Central memory CD4-positive, alpha-beta T cell (primary cell): ENCODE measurements at regions not wholly inside any gene's neighbourhood (a gene's known extent, or its start where the extent isn't known, plus 50 kb on each side); places are given as distances from the start of the nearest gene placed in this dataset.

Source experiments
- DNase-seq: peaks from one replicate; pipeline ENCODE4 v3.0.0; 2022

DNA sequence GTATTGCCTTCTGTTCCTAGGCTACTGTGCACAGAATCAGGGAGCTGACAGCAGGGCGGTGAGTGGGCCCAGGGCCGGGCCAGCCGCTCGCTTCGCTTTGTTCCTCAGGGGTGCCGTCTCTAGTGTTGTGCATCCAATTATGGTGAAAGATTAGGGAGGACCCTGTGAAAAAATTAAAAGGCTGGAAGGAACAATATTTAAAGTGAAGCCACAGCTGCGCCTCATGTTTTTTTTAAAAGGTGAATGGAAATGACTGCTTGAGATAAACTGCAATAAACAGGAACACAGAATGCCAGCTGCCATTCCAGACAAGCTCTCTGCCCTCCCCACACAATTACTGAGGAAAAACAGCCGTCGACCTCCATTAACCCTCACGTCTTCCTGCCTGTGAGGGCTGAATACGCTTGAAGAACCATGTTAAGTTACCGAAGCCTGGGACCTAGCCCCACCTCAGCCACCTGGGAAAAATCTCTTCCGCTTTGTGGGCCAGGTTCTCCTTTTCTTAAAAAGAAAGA is 132.0 kb upstream of the IL12A start:
- no peak for DNase-seq

DNA sequence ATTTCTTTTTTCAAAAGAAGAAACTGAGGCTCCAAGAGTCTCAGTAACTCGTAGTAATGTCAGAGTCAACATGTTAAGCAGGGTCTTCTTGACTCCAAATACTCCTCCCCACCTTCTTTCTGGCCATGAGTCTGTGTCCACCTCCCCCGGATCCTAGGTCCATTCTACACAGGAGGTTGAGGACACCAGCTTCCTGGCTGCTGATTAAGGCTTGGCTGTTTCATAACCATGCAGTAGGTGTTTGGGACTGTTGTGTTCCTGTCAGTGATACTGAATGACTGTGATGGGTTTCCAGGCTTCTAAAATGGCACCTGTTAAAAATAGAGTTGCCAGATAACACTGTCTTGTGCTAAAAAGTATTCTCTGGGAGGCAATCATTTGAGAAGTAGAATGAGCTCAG is 130.8 kb upstream of the IL12A start:
- no peak for DNase-seq

DNA sequence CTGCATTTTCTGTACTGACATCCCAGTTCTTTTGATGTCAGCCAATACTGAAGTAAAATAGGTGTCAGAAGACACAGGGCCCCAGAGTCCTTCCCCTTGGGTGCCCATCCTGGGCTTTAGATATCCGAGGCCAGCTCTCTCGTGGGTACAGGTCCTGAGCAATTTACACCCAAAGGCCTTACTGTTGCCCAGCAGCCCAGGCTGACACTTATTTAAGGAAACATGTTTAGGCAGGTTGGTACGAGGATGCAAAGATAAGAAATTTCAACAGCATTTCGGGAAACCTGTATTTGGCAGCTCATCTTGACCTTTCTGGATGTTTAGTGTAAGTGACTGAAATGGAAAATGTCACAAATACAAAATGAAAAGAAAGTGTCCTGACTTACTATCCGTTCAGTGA is 130.0 kb upstream of the IL12A start:
- DNase-seq, result no peak

DNA sequence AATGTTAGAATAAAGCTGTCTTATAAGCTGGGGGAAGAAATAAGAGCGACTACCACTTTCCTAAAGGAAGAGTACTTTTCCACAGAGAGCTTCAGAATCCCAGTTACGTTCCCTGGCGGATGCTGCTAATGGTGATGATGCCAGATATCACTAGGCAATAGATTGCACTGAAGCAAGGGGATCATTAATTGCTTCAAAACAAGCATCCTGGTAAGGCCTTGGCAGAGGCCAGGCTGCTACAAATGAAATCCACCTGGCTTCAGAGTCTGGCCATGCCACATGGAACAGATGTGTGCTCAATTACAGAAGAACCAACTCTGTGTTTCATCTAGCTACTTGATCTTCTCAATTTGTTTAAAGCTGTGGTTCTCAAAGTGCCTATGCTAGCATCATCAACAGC is 129.2 kb upstream of the IL12A start:
- DNase-seq, result no peak

DNA sequence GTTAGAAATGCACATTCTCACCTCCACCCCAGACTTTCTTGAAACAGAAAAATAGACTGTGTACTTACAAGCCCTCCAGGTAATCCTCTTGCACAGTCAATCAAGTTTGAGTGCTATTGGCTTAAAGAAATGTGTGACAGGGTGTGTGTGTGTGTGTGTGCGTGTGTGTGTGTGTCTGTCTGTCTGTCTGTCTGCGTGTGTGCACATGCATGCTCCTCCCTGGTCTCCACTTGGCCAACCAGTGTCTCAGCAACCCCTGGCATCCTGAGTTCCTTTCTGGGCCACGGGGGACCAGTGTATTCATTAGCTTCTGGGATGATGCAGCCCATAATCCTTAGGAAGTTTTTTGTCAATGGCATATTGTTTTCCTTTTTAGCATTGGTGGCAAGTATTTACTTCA is 128.8 kb upstream of the IL12A start:
- no peak for DNase-seq

DNA sequence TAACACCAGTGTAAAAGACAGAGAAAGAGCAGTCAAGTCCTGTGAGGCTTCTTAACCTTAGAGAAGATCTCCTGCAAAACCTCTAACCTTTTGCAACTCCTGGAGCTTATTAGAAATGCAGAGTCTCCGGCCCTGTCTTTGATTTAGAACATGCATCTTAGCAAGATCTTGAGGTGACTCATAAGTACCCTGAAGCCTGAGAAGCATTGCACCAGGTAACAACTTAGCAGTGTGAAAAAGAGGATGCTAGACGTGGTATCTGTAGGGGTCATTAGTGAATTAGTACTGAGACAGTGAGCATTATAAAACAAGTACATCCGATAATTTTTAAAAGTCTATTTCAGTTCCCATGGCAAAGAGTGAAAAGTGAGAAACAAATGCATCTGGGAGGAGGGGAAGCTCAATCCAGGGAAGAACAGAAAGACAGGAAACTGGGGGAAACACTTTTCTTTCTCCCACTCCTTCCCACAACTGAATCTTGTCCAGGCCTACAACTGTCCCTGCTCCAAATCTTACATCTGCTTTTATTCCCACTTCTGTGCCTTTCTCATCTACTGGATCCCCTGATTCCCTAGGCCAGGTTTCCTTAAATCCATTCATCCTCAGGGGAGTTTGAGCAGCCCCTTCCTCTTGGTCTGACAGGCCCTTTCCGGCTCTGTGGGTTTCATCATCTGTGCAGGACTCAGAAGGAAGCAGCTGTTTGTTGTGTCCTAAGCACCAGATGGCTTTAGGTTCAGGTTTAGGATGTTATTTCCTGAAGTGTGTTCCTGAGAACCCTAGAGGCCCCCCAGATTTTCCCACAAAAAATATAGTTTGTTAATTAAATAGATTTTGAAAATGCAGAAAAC is 128.1 kb upstream of the IL12A start:
- DNase-seq, result no peak

DNA sequence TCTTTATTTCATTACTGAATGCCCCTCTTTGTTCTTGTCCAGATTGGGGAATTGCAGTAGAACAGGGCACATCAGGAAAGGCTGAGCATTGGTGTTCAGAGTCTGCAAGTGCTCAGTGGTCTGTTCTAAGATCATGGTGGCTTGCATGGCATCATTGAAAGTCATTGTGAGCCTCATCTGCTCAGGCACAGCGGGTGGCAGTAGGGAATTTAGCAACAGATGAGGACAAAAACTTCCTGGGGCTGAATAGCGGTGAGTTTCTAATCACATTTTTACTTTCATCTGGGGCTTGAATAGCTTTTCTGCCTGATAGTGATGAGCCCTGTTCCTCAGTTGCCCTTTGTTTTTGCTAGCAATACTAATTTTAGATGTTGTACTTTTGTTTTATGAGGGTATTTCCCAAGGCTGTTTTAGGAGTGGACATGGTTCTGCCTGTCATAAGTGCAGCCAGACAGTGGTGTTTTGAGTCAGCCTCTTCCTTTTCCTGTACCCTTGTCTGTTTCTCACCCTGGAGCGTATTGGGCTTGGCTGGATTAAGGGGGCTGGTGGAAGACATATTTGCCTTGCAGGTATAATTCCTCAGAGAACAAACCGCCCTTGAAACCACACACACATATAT is 127.2 kb upstream of the IL12A start:
- no peak for DNase-seq

DNA sequence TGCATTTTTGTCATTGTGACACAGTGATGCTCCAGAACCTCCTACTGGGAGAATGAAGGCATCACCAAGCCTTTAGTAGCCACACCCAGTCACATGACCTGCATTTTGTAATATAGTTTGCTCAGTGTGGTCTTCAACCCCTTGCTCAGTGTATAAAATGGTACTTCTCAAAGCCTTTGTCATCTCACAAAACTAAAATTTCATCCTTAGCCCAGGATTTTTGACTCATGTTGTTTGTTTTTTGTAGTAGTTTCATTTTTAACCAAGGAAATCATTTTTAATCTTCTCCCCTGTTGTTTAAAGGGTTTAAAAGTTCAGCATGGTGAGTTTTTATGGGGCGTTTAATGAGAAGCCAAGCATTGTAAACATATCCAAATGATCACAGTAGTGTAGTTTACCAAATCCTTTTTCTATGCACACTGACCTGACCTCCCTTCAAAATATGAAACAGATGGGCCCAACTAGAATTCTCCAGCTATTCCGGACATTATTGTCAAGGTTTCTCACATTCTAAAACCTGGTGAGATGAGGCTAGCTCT is 123.5 kb upstream of the IL12A start:
- DNase-seq, result no peak

DNA sequence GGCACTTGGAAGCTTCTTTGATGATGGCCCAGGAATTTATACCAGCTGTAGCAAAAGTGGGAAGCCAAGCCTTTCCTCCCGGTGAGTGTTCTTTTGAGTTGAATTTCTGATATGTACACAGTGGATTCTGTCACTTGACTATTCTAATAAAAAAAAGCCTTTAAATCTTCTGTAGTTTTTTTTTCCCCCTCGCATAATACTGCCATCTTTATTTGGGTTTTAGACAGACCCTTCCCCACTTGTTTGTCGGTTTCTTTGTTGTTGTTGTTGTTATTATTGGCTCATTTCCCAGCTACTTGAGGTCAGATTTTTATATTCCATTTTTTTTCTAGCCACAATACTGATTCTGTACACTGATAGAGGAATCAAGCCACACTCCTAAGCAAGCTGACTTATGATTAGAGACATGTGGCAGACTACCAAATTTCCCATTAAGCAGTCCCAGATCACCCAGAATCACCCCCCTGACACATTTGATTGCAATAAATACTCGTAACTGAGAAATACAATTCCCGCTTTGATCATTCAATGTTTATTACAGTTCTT is 122.4 kb upstream of the IL12A start:
- no peak for DNase-seq

DNA sequence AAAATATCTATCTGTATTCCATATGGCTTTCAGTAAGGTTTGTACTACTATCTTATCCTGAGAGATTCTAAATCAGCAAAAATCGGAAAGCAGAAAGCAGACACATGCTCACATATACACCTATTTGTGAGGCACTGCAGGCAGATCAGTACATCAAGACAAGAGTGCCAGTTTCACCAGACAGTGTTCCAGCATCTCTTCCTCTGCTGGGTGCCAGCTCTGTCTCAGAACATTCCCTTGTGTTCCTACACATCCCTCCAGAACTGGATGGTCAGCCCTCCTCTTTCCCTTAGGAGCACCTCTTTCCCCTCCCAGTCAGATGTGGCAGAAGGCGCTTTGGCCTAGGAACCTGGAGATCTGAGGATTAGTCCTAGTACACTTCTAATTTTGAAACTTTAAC is 121.3 kb upstream of the IL12A start:
- no peak for DNase-seq

DNA sequence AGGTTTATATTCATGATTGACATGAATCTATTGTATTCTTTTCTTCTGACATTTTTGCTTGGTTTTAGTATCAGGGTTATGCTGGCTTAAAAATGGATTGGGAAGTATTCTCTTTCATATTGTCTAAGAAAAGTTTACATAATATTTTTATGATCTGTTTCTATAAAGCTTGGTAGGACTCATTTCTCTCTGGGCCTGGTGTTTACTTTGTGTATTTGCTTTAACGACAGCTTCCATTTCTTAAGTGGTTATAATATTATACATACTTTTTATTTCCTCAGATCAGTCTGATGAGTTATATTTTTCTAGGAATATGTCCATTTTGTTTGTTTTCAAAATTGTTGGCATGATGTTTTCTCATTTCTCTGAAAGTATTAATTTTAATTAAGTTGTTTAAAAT is 117.9 kb upstream of the IL12A start:
- no peak for DNase-seq

DNA sequence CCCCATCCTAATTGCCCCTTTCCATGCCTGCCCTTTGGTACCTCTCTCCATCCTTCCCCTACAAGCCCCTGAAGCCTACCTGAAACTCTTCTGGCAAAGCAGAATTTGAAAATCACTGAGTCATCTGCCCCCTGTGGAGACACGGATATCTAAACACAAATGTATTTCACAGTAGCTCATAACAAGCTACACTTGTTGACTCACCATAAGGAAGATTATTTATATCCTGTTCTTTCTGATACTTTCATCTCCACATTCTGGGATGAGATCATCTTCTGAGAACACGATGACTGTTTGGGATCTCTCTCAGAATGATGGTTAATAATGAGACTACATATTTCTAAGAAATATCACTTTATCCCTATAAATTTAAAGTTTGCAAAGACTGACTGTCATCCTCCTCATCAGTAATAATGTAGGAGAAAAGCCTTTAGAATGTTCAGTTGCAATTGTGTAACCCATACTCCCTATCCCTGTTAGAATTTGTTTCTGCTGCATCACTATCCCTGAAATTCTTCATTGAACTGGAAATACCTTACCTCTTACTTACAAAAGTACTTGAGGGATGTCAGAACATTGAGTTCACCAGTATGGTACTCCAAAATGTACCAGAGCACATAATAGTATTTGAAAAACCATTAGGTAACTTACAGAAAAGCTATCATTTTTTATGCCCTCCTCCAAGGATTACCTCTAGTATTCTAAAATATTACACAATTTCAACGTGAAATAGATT is 116.1 kb upstream of the IL12A start:
- DNase-seq, result no peak

DNA sequence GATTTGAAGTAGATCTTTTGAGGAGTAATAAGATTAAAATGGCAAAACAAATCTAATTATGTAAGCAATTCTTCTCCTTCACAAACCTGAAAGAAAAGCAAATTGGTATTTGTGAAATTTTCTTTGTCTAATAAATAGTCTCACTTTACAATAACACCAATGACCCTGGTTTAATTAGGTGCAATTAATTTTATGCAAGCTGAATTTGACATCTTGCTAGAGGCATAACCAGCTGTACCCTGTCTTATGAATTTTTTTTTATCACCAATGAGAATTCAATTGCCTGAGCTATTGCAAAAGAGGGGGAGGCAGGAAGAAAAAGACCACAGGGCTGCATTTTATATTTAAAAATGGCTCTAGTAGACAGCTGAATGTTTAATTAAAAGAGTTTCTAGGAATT is 113.5 kb upstream of the IL12A start:
- DNase-seq, result no peak

DNA sequence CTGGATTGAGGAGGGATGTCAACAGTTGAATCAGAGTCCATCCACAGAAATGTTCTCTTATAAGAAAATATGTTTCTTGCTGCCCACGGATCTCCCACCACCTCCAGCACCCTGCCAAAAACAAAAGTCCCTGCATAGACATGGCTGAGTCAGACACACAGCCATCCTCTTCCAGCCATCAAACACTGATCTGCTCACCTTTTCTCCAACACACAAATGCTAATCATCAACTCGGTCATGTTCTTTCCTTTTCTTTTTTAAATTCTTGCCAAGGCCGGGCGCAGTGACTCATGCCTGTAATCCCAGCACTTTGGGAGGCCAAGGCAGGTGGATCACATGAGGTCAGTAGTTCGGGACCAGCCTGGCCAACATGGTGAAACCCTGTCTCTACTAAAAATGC is 110.7 kb upstream of the IL12A start:
- no peak for DNase-seq

DNA sequence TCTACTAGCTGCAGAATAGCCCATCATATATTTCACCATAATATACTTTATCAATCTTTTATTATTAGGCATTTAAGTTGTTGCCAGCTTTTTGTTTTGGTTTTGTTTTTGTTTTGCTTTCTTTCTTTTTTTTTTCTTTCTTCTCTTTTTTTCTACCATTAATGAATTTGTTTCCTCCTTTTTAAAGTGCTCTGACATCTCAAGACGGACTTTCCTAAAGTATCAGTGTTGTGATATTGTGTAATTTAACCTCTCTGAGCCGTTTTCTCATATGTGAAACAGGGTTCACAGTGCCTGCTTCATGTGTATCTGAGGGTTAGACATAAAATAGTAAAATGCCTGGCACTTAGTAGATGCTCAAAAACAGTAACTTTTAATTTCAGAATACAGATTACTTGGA is 109.5 kb upstream of the IL12A start:
- no peak for DNase-seq

DNA sequence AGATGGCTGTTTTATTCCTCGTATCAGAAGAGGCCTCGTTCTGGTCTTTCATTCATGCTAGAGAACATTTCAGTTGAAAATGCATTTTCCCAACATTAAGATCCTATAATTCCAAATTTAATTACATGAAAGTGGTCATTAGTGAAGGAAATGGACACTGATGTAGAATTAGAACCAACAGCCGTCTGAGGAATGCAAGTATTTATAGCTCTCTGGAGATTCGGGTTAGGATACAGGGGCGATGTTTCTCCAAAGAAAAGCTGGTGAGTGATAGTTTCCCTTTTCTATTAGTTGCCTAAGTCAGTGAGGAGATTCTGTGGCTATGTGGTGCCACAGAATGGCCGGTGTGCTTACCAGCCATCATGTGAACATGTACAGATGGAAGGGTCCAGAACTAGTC is 109.0 kb upstream of the IL12A start:
- no peak for DNase-seq

DNA sequence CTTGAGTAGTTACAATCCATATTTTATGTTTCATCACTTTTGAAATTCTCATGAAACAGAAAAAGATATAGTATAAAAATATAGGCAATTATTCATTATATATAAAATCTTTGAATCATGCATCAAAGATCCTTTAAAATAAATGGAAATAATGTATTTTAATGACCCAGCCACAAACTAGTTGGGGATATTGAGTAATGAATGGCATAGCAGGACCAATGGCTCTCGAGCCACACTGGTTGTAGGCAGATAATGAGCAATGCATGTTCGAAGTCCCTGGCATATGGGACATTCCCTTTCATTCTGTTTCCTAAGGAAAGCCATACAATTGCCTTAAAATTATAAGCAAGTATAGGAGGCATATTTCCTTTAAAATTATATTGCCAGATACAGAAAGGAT is 107.4 kb upstream of the IL12A start:
- no peak for DNase-seq

DNA sequence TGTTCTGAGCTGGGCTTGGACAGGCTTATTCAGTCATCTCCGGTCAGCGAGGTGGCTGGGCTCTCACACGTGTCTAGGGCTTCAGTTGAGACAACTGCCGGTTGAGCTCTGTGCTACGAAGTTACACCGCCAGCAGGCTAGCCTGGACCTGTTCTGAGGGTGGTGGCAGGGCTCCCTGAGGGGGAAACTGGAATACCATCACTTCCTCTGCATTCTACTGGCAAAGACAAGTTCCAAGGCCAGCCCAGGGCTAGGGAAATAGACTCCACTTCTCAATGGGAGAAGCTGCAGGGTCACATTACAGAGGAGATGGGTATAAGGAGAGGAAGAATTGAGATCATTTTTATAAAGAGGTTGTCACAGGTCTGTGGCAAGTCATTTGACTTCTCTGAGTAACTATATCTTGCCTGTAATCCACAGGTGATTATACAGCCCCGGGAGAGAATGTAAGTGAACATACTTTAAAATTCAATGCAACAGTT is 106.8 kb upstream of the IL12A start:
- no peak for DNase-seq

DNA sequence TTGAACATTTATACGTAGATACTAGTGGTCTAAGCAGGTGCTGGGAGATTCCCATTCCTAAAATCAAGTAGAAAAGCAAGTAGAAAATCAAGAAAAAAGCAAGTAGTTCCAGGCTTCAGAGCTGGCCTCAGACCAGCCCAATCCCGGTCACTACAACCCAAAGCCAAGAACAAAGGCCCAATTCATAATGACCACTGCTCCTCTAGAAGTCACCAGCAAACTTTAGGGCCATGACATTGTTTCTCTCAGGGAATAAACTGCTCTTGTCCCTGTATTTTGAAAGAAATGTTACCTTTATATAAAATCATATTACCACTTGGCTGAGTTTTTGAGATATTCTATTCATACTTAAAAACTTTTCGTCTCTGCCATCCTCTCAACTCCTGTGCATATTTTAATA is 106.3 kb upstream of the IL12A start:
- DNase-seq, result no peak

DNA sequence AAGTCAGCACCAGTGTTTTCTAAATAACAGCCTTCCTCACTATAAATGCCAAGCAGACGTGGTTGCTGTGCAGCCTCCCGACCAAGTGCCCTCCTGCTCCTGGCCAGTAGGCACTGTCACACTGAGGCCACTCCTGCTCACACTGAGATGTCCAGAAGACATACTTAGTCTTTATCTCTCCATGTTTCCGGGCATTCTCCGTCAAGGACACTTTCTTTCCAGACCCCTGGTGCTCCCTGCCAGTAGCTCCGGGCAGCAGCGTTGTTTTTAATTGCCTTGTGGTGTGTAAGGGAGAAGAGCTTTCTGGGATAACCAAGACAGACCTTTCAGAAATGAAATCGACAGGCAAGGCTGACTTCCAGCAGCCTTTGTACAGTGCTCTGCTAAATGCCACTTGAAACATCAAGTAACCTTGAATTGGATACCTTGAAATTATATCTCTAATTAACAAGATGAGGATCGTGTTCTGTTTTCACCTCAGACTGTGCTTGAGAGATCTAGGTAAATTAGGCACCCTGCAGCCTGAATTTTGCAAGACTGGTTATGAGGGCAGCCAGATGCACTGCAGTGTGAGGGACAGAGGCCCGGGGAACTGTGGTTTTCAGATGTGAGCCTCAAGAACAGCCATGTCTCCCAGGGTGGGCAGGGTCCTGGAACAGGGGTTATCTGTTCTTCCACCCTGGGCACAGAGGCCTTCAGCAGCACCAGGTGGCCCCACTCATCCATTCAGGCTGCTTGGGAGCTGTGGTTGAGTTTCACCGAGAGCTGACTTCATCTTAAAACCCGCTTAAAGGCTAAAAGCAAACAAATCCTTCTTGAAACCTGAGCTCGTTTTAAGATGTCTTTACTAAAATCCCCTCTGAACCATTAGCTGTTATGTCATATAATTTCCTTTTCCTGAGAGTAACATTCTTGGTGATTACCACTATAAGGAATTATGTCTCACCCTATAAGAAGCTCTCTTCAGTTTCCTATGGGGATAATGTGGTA is 105.5 kb upstream of the IL12A start:
- DNase-seq, result no peak

DNA sequence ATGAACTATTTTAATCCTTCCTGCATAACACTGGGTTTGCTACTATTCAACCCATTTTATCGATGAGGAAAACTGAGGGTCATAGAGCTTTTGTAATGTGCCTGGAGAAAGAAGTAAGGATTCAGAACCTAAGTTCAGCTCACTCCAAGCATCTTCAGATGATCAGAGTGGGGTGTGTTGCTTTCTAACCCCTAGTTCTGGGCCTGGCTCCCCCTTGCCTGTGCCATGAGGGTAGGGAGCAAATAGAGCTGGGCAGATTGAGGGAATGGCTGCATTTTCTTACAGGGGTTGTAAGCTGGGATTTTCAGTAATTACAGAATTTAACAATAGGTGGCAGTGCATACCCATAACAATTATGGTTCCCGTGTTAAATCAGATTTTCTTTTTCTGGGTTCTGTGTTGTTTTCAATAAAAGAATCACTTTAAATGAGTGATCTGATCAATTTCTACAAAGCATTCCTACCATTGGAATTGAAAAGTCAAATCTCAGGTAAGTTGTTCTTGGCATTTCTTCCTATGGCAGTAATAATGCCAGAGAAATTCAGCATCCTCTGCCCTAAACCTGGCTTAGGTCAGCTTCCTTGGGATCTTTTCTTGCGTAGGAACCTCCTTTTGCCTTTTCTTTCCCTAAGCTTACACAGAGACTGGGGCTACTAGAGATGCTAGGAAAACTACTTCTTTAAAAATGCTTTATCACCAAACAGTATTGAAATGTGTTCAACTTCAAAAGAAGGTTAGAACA is 103.8 kb upstream of the IL12A start:
- DNase-seq, result peak; percentile 3
